Loucy (cell line): ENCODE measurements at regions not wholly inside any gene's neighbourhood (a gene's known extent, or its start where the extent isn't known, plus 50 kb on each side); places are given as distances from the start of the nearest gene placed in this dataset.

ENCODE experiments used
- H2AFZ ChIP-seq: fragments of 200-600 bp; sonication (generic); 2 replicates; pipeline ENCODE4 v1.6.0; 2016; ENCODE audit warnings: antibody characterized with exemption, mild to moderate bottlenecking, low read length, moderate library complexity
- H3F3A ChIP-seq: fragments of 200-600 bp; 2 replicates; pipeline ENCODE4 v1.6.0; 2016; ENCODE audit warnings: antibody characterized with exemption, low read depth, mild to moderate bottlenecking
- H3K27me3 ChIP-seq: fragments of 200-600 bp; sonication (generic); 2 replicates; pipeline ENCODE4 v1.6.1; 2014; ENCODE audit warnings: low read length, mild to moderate bottlenecking; ENCODE audit not compliant: insufficient read depth, poor library complexity, severe bottlenecking
- H3K36me3 ChIP-seq: fragments of 200-600 bp; sonication (generic); 2 replicates; pipeline ENCODE4 v1.6.1; 2016; ENCODE audit warnings: low read length; ENCODE audit not compliant: insufficient read depth
- H3K4me1 ChIP-seq: fragments of 200-600 bp; sonication (generic); 2 replicates; pipeline ENCODE4 v1.5.1; 2014; ENCODE audit warnings: low read length, mild to moderate bottlenecking; ENCODE audit not compliant: insufficient read depth, poor library complexity, severe bottlenecking
- H3K4me2 ChIP-seq: fragments of 200-600 bp; sonication (generic); 2 replicates; pipeline ENCODE4 v1.6.0; 2014; ENCODE audit warnings: antibody characterized with exemption, low read length, low read depth, mild to moderate bottlenecking; ENCODE audit not compliant: poor library complexity, severe bottlenecking
- H3K4me3 ChIP-seq: fragments of 200-600 bp; sonication (generic); 2 replicates; pipeline ENCODE4 v1.5.1; 2014; ENCODE audit warnings: low read length, mild to moderate bottlenecking, mixed read lengths; ENCODE audit not compliant: poor library complexity, severe bottlenecking
- H3K79me2 ChIP-seq: fragments of 200-600 bp; sonication (generic); 2 replicates; pipeline ENCODE4 v1.6.1; 2014; ENCODE audit warnings: low read length; ENCODE audit not compliant: insufficient read depth
- H3K9ac ChIP-seq: fragments of 200-600 bp; sonication (generic); 2 replicates; pipeline ENCODE4 v1.6.0; 2014; ENCODE audit warnings: mild to moderate bottlenecking, low read depth, low read length, moderate library complexity; ENCODE audit not compliant: poor library complexity, severe bottlenecking
- H3K9me2 ChIP-seq: fragments of 200-600 bp; sonication (generic); replicated peaks from 2 replicates; pipeline ENCODE4 v1.6.1; 2016; ENCODE audit warnings: low read depth, low read length, mixed read lengths
- H3K9me3 ChIP-seq: fragments of 200-600 bp; sonication (generic); 2 replicates; pipeline ENCODE4 v1.6.1; 2014; ENCODE audit warnings: mild to moderate bottlenecking, antibody characterized with exemption, low read length, low read depth; ENCODE audit not compliant: insufficient read depth
- H4K20me1 ChIP-seq: fragments of 200-600 bp; sonication (generic); 2 replicates; pipeline ENCODE4 v1.6.0; 2014; ENCODE audit warnings: antibody characterized with exemption, low read length, mild to moderate bottlenecking; ENCODE audit not compliant: insufficient read depth, poor library complexity, severe bottlenecking
- EZH2phosphoT487 ChIP-seq: fragments of 200-600 bp; IDR thresholded peaks from 2 replicates; pipeline ENCODE4 v1.6.1; 2018; ENCODE audit warnings: antibody characterized with exemption, mild to moderate bottlenecking, moderate library complexity, borderline replicate concordance
- TF ChIP-seq, protein P1 (sequence below): fragments of 200-600 bp; sonication (generic); conservative IDR thresholded peaks from 2 replicates; pipeline ENCODE4 v1.5.1; 2014; ENCODE audit warnings: mild to moderate bottlenecking, antibody characterized with exemption, low read length

DNA sequence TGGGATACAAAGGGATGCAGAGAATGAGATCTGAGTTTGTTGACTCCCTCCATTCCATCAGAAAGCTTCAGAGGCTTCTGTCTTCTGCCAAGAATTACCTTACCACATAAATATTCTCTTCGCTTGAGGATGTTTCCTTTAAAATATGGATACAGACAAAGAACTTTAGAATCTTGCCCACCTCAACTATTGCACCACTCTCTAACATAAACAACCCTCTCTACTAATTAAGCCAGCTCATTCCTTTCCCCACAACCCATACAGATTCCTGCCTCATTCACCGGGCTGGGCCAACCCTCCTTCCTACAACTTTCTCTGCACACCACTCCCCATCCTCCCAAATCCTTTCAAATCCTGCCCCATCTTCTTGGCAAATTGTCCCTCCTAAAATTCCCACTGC lies 315.8 kb downstream of the RAB28 start:
- Histone ChIP-seq H3K4me1 (no peaks in the 10 kb centered on the region), H2AFZ (no peak overlapping the region)

GRCh38 chr4:13166214-13166613 lies 317.9 kb downstream of the RAB28 start:
- no peaks in the 10 kb centered on the region for H3K9me2 ChIP-seq
- H4K20me1 ChIP-seq: no peaks in the 10 kb centered on the region
- no peaks in the 10 kb centered on the region for H3K27me3 ChIP-seq
- no peak overlapping the region for H3K9ac ChIP-seq
- no peak for TF ChIP-seq EZH2phosphoT487
- TF ChIP-seq, protein P1, sequence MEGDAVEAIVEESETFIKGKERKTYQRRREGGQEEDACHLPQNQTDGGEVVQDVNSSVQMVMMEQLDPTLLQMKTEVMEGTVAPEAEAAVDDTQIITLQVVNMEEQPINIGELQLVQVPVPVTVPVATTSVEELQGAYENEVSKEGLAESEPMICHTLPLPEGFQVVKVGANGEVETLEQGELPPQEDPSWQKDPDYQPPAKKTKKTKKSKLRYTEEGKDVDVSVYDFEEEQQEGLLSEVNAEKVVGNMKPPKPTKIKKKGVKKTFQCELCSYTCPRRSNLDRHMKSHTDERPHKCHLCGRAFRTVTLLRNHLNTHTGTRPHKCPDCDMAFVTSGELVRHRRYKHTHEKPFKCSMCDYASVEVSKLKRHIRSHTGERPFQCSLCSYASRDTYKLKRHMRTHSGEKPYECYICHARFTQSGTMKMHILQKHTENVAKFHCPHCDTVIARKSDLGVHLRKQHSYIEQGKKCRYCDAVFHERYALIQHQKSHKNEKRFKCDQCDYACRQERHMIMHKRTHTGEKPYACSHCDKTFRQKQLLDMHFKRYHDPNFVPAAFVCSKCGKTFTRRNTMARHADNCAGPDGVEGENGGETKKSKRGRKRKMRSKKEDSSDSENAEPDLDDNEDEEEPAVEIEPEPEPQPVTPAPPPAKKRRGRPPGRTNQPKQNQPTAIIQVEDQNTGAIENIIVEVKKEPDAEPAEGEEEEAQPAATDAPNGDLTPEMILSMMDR: no peak
- no peak overlapping the region for H3K4me2 ChIP-seq
- no peaks in the 10 kb centered on the region for H3K4me1 ChIP-seq
- H3F3A ChIP-seq: no peaks in the 10 kb centered on the region
- H3K36me3 ChIP-seq: no peaks in the 10 kb centered on the region
- no peaks in the 10 kb centered on the region for H3K9me3 ChIP-seq
- H3K4me3 ChIP-seq: no peak overlapping the region
- no peaks in the 10 kb centered on the region for H3K79me2 ChIP-seq
- H2AFZ ChIP-seq: no peak overlapping the region

More for the DNA sequence above, 315.8 kb downstream of the RAB28 start:
- no peaks in the 10 kb centered on the region for H3K36me3 ChIP-seq
- no peaks in the 10 kb centered on the region for H3K27me3 ChIP-seq
- TF ChIP-seq EZH2phosphoT487: no peak
- TF ChIP-seq, protein P1: no peak
- H3K9me3 ChIP-seq: no peaks in the 10 kb centered on the region
- no peaks in the 10 kb centered on the region for H3K79me2 ChIP-seq
- no peaks in the 10 kb centered on the region for H3K9me2 ChIP-seq
- H3K9ac ChIP-seq: no peak overlapping the region
- no peaks in the 10 kb centered on the region for H3F3A ChIP-seq
- no peak overlapping the region for H3K4me2 ChIP-seq
- no peaks in the 10 kb centered on the region for H4K20me1 ChIP-seq
- H3K4me3 ChIP-seq: no peak overlapping the region

DNA sequence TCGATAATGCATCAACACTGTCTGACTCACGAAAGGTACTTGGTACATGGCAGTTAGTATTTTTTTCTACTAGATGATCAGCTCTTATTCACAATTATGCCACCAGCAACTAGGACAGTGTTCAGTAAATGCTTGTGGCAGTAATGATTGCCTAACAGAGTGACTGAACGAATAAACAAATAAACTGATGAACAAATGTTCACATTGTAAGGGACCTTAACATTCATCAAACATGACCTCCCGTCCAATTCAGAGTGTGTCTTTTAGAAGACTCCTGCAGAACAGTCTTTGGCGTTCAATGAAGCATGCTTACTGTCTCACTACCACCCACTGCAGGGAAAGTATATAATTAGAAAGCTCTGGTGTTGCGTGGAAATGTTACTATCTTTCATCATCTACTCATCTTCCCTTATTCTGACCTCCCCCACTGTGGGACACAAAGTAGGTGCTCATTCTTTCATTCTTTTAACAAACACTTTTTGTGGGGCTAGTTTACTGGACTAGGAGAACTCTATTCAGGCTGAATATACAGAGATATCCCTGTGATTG lies 319.3 kb downstream of the RAB28 start:
- Histone ChIP-seq H3K9me2 (no peaks in the 10 kb centered on the region), H3K27me3 (no peaks in the 10 kb centered on the region), H2AFZ (no peak overlapping the region), H3K36me3 (no peaks in the 10 kb centered on the region), H3K4me3 (no peak overlapping the region), H3K4me2 (no peak overlapping the region), H3F3A (no peaks in the 10 kb centered on the region), H4K20me1 (no peaks in the 10 kb centered on the region), H3K4me1 (no peaks in the 10 kb centered on the region), H3K9ac (no peak overlapping the region), H3K9me3 (no peaks in the 10 kb centered on the region), H3K79me2 (no peaks in the 10 kb centered on the region)
- TF ChIP-seq, protein P1: no peak
- TF ChIP-seq EZH2phosphoT487: no peak
